Duodenal mucosa (tissue), 2 donors: ENCODE measurements at regions not wholly inside any gene's neighbourhood (a gene's known extent, or its start where the extent isn't known, plus 50 kb on each side); places are given as distances from the start of the nearest gene placed in this dataset.

Experiments
- H3K27ac ChIP-seq: one replicate; pipeline ENCODE4 v1.7.0; 2013; ENCODE audit warnings: low read depth, low read length
- H3K27me3 ChIP-seq, 2 donors: one replicate each; pipeline ENCODE4 v1.7.0; 2013; ENCODE audit warnings: low read length in 2 of 2, control low read depth in 1 of 2; ENCODE audit not compliant: insufficient read depth in 2 of 2, control insufficient read depth in 1 of 2
- H3K36me3 ChIP-seq, 2 donors: one replicate each; pipeline ENCODE4 v1.7.0; 2013; ENCODE audit warnings: low read length in 2 of 2, control low read depth in 1 of 2; ENCODE audit not compliant: insufficient read depth in 2 of 2, control insufficient read depth in 1 of 2
- H3K4me1 ChIP-seq, 2 donors: one replicate each; pipeline ENCODE4 v1.7.0; 2013; ENCODE audit warnings: low read length in 2 of 2, control low read depth in 1 of 2; ENCODE audit not compliant: insufficient read depth in 2 of 2, control insufficient read depth in 1 of 2
- H3K4me3 ChIP-seq, 2 donors: one replicate each; pipeline ENCODE4 v1.7.0; 2013; ENCODE audit warnings: low read length in 2 of 2, low read depth in 1 of 2
- H3K9ac ChIP-seq, 2 donors: one replicate each; pipeline ENCODE4 v1.7.0; 2013; ENCODE audit warnings: low read length in 2 of 2, low read depth in 1 of 2
- H3K9me3 ChIP-seq, 2 donors: one replicate each; pipeline ENCODE4 v1.7.0; 2013; ENCODE audit warnings: low read length in 2 of 2, control low read depth in 1 of 2; ENCODE audit not compliant: control insufficient read depth in 1 of 2

DNA sequence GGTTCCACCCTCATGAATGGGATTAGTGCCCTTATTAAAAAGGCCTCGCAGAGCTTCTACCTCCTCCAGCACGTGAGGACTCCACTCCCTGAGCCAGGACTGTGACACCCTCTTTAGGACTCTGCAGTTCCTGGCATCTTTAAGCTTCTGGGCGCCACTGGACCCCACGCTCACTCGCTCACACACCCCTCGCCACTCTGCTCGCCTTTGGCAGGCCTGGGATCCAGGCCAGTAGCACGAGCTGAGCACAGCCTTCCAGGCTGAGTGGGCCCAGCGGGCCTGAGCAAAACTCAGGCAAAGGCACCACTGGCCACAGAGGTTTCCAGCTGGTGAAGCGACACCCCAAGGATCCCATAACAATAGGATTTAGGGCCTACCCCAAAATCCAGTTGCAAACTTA lies 107.9 kb upstream of the GPC1 start:
- H3K27ac ChIP-seq = no peak overlapping the region
- no peak overlapping the region for H3K4me3 ChIP-seq
- H3K9ac ChIP-seq = no peak overlapping the region
- H3K27me3 ChIP-seq = no peaks in the 10 kb centered on the region
- peaks cover 0 to 2% of the 10 kb centered on the region in 2 donors for H3K9me3 ChIP-seq
- no peaks in the 10 kb centered on the region for H3K36me3 ChIP-seq
- H3K4me1 ChIP-seq = no peaks in the 10 kb centered on the region

- H3K4me1 ChIP-seq = no peaks in the 10 kb centered on the region
- H3K27ac ChIP-seq = no peak overlapping the region
- H3K27me3 ChIP-seq = no peaks in the 10 kb centered on the region
- no peaks in the 10 kb centered on the region for H3K36me3 ChIP-seq
- H3K9ac ChIP-seq = no peak overlapping the region
- H3K9me3 ChIP-seq = peaks cover 0 to 2% of the 10 kb centered on the region in 2 donors
- no peak overlapping the region for H3K4me3 ChIP-seq
Measured at GRCh38 chr2:240328526-240328925, 106.9 kb upstream of the GPC1 start.

- H3K36me3 ChIP-seq = no peaks in the 10 kb centered on the region
- peaks cover 0 to 2% of the 10 kb centered on the region in 2 donors for H3K9me3 ChIP-seq
- no peak overlapping the region for H3K9ac ChIP-seq
- H3K27ac ChIP-seq = no peak overlapping the region
- no peak overlapping the region for H3K4me3 ChIP-seq
- H3K4me1 ChIP-seq = no peaks in the 10 kb centered on the region
- no peaks in the 10 kb centered on the region for H3K27me3 ChIP-seq
Measured at GRCh38 chr2:240329116-240329665, 106.3 kb upstream of the GPC1 start.

GRCh38 chr2:240329778-240330177 lies 105.7 kb upstream of the GPC1 start:
- Histone ChIP-seq H3K36me3 (no peaks in the 10 kb centered on the region), H3K27ac (no peak overlapping the region), H3K4me1 (no peaks in the 10 kb centered on the region), H3K27me3 (no peaks in the 10 kb centered on the region), H3K4me3 (no peak overlapping the region), H3K9ac (no peak overlapping the region), H3K9me3 (peaks cover 0 to 2% of the 10 kb centered on the region in 2 donors)

DNA sequence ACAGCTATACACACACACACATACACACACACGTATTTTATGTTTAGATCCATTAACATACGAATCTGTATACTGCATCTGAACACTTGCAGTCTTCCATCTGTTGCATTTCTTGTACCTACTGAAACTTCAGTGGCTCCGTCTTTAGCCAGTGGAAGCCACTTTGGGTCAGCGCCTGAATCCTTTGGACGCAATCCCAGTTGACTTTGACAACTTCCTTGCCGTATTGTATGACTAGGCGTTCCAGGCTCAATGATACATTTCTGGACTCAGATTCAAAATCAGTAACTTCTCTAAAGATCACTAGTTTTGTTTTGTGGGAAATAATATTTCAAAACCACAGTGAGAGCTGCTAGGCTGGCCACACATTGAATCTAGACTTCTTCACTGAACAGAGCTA lies 101.5 kb upstream of the GPC1 start:
- no peaks in the 10 kb centered on the region for H3K36me3 ChIP-seq
- no peak overlapping the region for H3K4me3 ChIP-seq
- H3K9me3 ChIP-seq = peaks cover 0 to 2% of the 10 kb centered on the region in 2 donors
- H3K27ac ChIP-seq = no peak overlapping the region
- H3K9ac ChIP-seq = no peak overlapping the region
- no peaks in the 10 kb centered on the region for H3K4me1 ChIP-seq
- H3K27me3 ChIP-seq = no peaks in the 10 kb centered on the region

DNA sequence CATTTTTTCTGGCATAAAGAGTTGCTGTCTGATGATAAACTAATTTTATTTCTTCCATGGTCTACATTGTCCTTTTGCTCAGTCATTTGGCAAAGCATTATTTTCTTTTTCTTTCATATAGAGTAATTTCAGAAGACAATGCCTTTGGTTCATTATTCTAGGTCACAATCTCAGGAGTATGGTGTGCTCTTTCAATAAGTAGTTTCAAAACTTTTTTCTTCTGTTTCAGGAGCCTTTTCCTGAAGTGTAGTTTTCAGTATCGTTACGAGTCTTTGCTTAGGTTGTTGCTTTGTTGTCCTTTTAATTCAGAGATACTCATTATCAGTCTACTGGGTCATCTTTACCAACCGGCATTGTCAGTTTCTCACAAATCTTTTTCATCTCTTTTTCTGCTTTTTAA lies 100.4 kb upstream of the GPC1 start:
- Histone ChIP-seq H3K4me1 (no peaks in the 10 kb centered on the region), H3K9me3 (peaks cover 0 to 2% of the 10 kb centered on the region in 2 donors), H3K27ac (no peak overlapping the region)

GRCh38 chr2:240336820-240337427 lies 98.5 kb upstream of the GPC1 start:
- Histone ChIP-seq H3K9me3 (no peaks in the 10 kb centered on the region), H3K4me1 (no peaks in the 10 kb centered on the region), H3K27ac (no peak overlapping the region), H3K9ac (no peak overlapping the region), H3K27me3 (no peaks in the 10 kb centered on the region), H3K36me3 (no peaks in the 10 kb centered on the region), H3K4me3 (no peak overlapping the region)

More for the DNA sequence above, 100.4 kb upstream of the GPC1 start:
- no peaks in the 10 kb centered on the region for H3K27me3 ChIP-seq
- no peak overlapping the region for H3K4me3 ChIP-seq
- no peak overlapping the region for H3K9ac ChIP-seq
- H3K36me3 ChIP-seq = no peaks in the 10 kb centered on the region

- no peaks in the 10 kb centered on the region for H3K36me3 ChIP-seq
- H3K4me1 ChIP-seq = no peaks in the 10 kb centered on the region
- H3K9ac ChIP-seq = no peak overlapping the region
- no peaks in the 10 kb centered on the region for H3K27me3 ChIP-seq
- H3K27ac ChIP-seq = no peak overlapping the region
- H3K9me3 ChIP-seq = no peaks in the 10 kb centered on the region
- H3K4me3 ChIP-seq = no peak overlapping the region
Measured at GRCh38 chr2:240338274-240338673, 97.2 kb upstream of the GPC1 start.

GRCh38 chr2:240339411-240340360 lies 95.8 kb upstream of the GPC1 start:
- Histone ChIP-seq H3K9me3 (peaks cover 1 to 2% of the 10 kb centered on the region in 2 donors), H3K4me1 (no peaks in the 10 kb centered on the region), H3K36me3 (no peaks in the 10 kb centered on the region), H3K9ac (no peak overlapping the region), H3K27ac (no peak overlapping the region), H3K27me3 (no peaks in the 10 kb centered on the region), H3K4me3 (no peak overlapping the region)

- H3K9me3 ChIP-seq = peaks cover 8 to 9% of the 10 kb centered on the region in 2 donors
- no peaks in the 10 kb centered on the region for H3K36me3 ChIP-seq
- no peaks in the 10 kb centered on the region for H3K27me3 ChIP-seq
- no peak overlapping the region for H3K27ac ChIP-seq
- H3K4me1 ChIP-seq = no peaks in the 10 kb centered on the region
- no peak overlapping the region for H3K9ac ChIP-seq
- H3K4me3 ChIP-seq = no peak overlapping the region
Measured at GRCh38 chr2:240340361-240340761, 95.1 kb upstream of the GPC1 start.
